Transverse colon (tissue), 4 donors: ENCODE measurements at regions not wholly inside any gene's neighbourhood (a gene's known extent, or its start where the extent isn't known, plus 50 kb on each side); places are given as distances from the start of the nearest gene placed in this dataset.

Source experiments
- DNase-seq: peaks from one replicate; pipeline ENCODE4 v3.0.0-alpha.2; 2019
- H3K27ac ChIP-seq, 4 donors: fragments of 200-600 bp; sonication (generic); 2 replicates each; pipeline ENCODE4 v1.5.1; 2016 to 2018; ENCODE audit warnings: inconsistent platforms in 4 of 4
- H3K27me3 ChIP-seq: fragments of 200-600 bp; sonication (generic); 2 replicates; pipeline ENCODE4 v1.5.1; 2017; ENCODE audit warnings: inconsistent platforms
- H3K36me3 ChIP-seq, 4 donors: fragments of 200-600 bp; sonication (generic); 2 replicates each; pipeline ENCODE4 v1.5.1; 2017 to 2019; ENCODE audit warnings: inconsistent platforms in 4 of 4
- H3K4me1 ChIP-seq, 4 donors: fragments of 200-600 bp; sonication (generic); 2 replicates each; pipeline ENCODE4 v1.5.1; 2017 to 2020; ENCODE audit warnings: inconsistent platforms in 4 of 4
- H3K4me3 ChIP-seq, 4 donors: fragments of 200-600 bp; sonication (generic); 1 replicate in 1 of 4; 2 replicates in 3 of 4; pipeline versions ENCODE4 v1.5.1 to v1.6.1; 2017 to 2019; ENCODE audit warnings: inconsistent platforms in 4 of 4
- H3K9me3 ChIP-seq, 2 donors: fragments of 200-600 bp; sonication (generic); 2 replicates each; pipeline ENCODE4 v1.5.1; 2017 to 2019; ENCODE audit warnings: inconsistent platforms in 2 of 2
- CTCF ChIP-seq, 5 experiments: fragments of 200-600 bp in 3 of 5; fragments of 450-650 bp in 2 of 5; sonication (generic) in 3 of 5; IDR thresholded peaks; 1 replicate in 2 of 5; 2 replicates in 3 of 5; pipeline ENCODE4 v1.5.1; 2016 to 2017; ENCODE audit warnings: antibody characterized with exemption in 5 of 5, inconsistent platforms in 3 of 5, mild to moderate bottlenecking in 2 of 5, moderate library complexity in 1 of 5
- EP300 ChIP-seq: sonication (generic); formaldehyde crosslinking; IDR thresholded peaks from one replicate; pipeline ENCODE4 v1.6.1; 2017; ENCODE audit warnings: antibody characterized with exemption, low read depth
- POLR2A ChIP-seq: fragments of 450-650 bp; IDR thresholded peaks from one replicate; pipeline ENCODE4 v1.6.1; 2016; ENCODE audit warnings: antibody characterized with exemption, mild to moderate bottlenecking, moderate library complexity
- POLR2AphosphoS5 ChIP-seq, 3 donors: sonication (generic); formaldehyde crosslinking; IDR thresholded peaks; one replicate each; pipeline ENCODE4 v1.6.1; 2016; ENCODE audit warnings: antibody characterized with exemption in 3 of 3
- WGBS, 2 donors: methylation state at CpG; one replicate each; pipeline ENCODE4 v1.1.5; 2018; ENCODE audit warnings: low coverage in 1 of 2; 5-methylcytosine and 5-hydroxymethylcytosine counted together
- in situ Hi-C, 4 donors: fragments of 200-750 bp; cut with MboI; loops; one replicate each; pipeline versions ENCODE4 v1.15.0 to v1.15.1; 2017; ENCODE audit warnings: low sequenced_read_pairs in 3 of 4, low pct_ligation_motif_present in 1 of 4, low pct_unique_long_range_greater_than_20kb in 1 of 4
- intact Hi-C: fragments of 100-400 bp; cut with DNase I; formaldehyde crosslinking; loops from one replicate; pipeline ENCODE4 v1.15.1; 2023; ENCODE audit warnings: low total_unique reads

- 83% methylated on average over 5 of the region's 5 CpGs; no CpG with 5 or more reads in 1 of the 2 donors for WGBS, 2 donors
- TF ChIP-seq POLR2AphosphoS5 (IDR thresholded peaks at IDR 0.05) = no peak
- TF ChIP-seq EP300 = no peak
- no peak for TF ChIP-seq CTCF (IDR thresholded peaks at IDR 0.05)
- no peak for TF ChIP-seq POLR2A
These were observed 391.7 kb upstream of the SPTLC3 start for GRCh38 chr20:12617076-12617475.

GRCh38 chr20:12623870-12624269, 384.9 kb upstream of the SPTLC3 start:
- Histone ChIP-seq H3K36me3 (no peaks in the 10 kb centered on the region), H3K4me3 (no peak overlapping the region), H3K4me1 (no peaks in the 10 kb centered on the region), H3K9me3 (no peaks in the 10 kb centered on the region), H3K27ac (no peak overlapping the region), H3K27me3 (no peaks in the 10 kb centered on the region)
- 82 to 86% methylated on average over 1 of the region's 1 CpG for WGBS, 2 donors
- DNase-seq = no peak
- in situ Hi-C loops (no loop called here), intact Hi-C loops (no loop called here)
- TF ChIP-seq EP300 = no peak
- TF ChIP-seq CTCF (IDR thresholded peaks at IDR 0.05) = no peak
- no peak for TF ChIP-seq POLR2A
- TF ChIP-seq POLR2AphosphoS5 (IDR thresholded peaks at IDR 0.05) = no peak

More at GRCh38 chr20:12617076-12617475, 391.7 kb upstream of the SPTLC3 start:
- intact Hi-C loops = no loop called here
- Histone ChIP-seq H3K27ac (no peak overlapping the region), H3K4me1 (no peaks in the 10 kb centered on the region), H3K36me3 (no peaks in the 10 kb centered on the region), H3K27me3 (no peaks in the 10 kb centered on the region), H3K4me3 (no peak overlapping the region), H3K9me3 (peaks cover 0 to 6% of the 10 kb centered on the region in 2 donors)
- DNase-seq = no peak
- in situ Hi-C loops = no loop called here

- Histone ChIP-seq H3K27me3 (no peaks in the 10 kb centered on the region), H3K9me3 (no peaks in the 10 kb centered on the region), H3K4me1 (no peaks in the 10 kb centered on the region), H3K36me3 (no peaks in the 10 kb centered on the region), H3K27ac (no peak overlapping the region), H3K4me3 (no peak overlapping the region)
- intact Hi-C loops = no loop called here
- no peak for TF ChIP-seq CTCF (IDR thresholded peaks at IDR 0.05)
- TF ChIP-seq POLR2AphosphoS5 (IDR thresholded peaks at IDR 0.05) = no peak
- no peak for TF ChIP-seq EP300
- DNase-seq = no peak
- in situ Hi-C loops = no loop called here
- 61 to 72% methylated on average over 4 of the region's 4 CpGs for WGBS, 2 donors
These were observed 381.3 kb upstream of the SPTLC3 start for GRCh38 chr20:12627485-12627884.

GRCh38 chr20:12638633-12639312, 370.0 kb upstream of the SPTLC3 start:
- no peak for TF ChIP-seq CTCF (IDR thresholded peaks at IDR 0.05)
- TF ChIP-seq POLR2A = no peak
- TF ChIP-seq EP300 = no peak
- TF ChIP-seq POLR2AphosphoS5 (IDR thresholded peaks at IDR 0.05) = no peak
- no peaks in the 10 kb centered on the region for H3K4me1 ChIP-seq
- H3K27me3 ChIP-seq = no peaks in the 10 kb centered on the region
- no peaks in the 10 kb centered on the region for H3K9me3 ChIP-seq
- no peaks in the 10 kb centered on the region for H3K36me3 ChIP-seq
- 82 to 95% methylated on average over 4 to 7 of the region's 7 CpGs for WGBS, 2 donors
- no peak overlapping the region for H3K27ac ChIP-seq
- in situ Hi-C loops (no loop called here), intact Hi-C loops (no loop called here)
- H3K4me3 ChIP-seq = no peak overlapping the region
- no peak for DNase-seq
